ENCODE measurements at regions not wholly inside any gene's neighbourhood (a gene's known extent, or its start where the extent isn't known, plus 50 kb on each side); places are given as distances from the start of the nearest gene placed in this dataset.

DNA sequence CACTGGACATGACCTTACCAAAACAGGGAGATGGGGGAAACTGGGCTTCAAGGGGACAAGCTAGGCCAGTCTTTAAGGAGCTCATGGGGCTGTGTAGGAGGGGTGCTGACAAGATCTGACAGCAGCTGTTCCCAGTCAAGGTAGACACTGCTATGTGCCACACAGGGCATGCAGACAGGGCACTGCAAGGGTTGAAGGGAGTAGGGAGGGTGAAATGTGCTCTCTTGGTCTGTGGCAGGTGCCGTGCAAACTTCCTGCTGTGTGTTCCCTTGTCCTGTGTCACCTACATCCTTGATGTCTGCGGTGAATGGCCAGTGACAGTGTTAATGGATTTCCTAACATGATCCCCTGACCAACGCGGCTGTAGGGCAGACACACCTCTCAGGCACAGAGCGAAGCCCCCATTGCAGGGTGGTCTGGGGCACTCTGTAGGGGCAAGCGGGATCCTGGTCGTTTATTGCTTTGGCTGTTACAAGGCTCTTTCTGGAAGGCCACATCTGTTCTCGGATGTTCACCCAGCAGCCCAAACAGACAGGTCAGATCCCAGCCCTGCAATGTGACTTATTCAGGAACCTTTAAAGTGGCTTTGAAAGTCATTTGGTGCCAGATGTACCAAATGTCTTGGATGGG lies 199.5 kb upstream of the ZNF536 start:
- TF ChIP-seq, protein P1, sequence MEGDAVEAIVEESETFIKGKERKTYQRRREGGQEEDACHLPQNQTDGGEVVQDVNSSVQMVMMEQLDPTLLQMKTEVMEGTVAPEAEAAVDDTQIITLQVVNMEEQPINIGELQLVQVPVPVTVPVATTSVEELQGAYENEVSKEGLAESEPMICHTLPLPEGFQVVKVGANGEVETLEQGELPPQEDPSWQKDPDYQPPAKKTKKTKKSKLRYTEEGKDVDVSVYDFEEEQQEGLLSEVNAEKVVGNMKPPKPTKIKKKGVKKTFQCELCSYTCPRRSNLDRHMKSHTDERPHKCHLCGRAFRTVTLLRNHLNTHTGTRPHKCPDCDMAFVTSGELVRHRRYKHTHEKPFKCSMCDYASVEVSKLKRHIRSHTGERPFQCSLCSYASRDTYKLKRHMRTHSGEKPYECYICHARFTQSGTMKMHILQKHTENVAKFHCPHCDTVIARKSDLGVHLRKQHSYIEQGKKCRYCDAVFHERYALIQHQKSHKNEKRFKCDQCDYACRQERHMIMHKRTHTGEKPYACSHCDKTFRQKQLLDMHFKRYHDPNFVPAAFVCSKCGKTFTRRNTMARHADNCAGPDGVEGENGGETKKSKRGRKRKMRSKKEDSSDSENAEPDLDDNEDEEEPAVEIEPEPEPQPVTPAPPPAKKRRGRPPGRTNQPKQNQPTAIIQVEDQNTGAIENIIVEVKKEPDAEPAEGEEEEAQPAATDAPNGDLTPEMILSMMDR (IDR thresholded peaks at IDR 0.05; ENCODE audit: poor library complexity), result no peak
- no peak for TF ChIP-seq EZH2phosphoT487 (IDR thresholded peaks at IDR 0.05; ENCODE audit: low read depth, severe bottlenecking, unreplicated experiment)
